Gastrocnemius medialis (tissue), 4 donors: ENCODE measurements at regions not wholly inside any gene's neighbourhood (a gene's known extent, or its start where the extent isn't known, plus 50 kb on each side); places are given as distances from the start of the nearest gene placed in this dataset.

Experiments
- POLR2A ChIP-seq, 2 donors: fragments of 450-650 bp; IDR thresholded peaks; one replicate each; pipeline ENCODE4 v1.6.1; 2017; ENCODE audit warnings: antibody characterized with exemption in 2 of 2, mild to moderate bottlenecking in 2 of 2, moderate library complexity in 2 of 2
- TF ChIP-seq, protein P1 (sequence below), 5 experiments: fragments of 450-650 bp in 3 of 5; fragments of 200-600 bp in 2 of 5; sonication (generic) in 2 of 5; IDR thresholded peaks in 4 of 5; conservative IDR thresholded peaks in 1 of 5; 1 replicate in 4 of 5; 2 replicates in 1 of 5; pipeline ENCODE4 v1.5.1; 2016 to 2019; ENCODE audit warnings: antibody characterized with exemption in 5 of 5, mild to moderate bottlenecking in 3 of 5, moderate library complexity in 3 of 5

DNA sequence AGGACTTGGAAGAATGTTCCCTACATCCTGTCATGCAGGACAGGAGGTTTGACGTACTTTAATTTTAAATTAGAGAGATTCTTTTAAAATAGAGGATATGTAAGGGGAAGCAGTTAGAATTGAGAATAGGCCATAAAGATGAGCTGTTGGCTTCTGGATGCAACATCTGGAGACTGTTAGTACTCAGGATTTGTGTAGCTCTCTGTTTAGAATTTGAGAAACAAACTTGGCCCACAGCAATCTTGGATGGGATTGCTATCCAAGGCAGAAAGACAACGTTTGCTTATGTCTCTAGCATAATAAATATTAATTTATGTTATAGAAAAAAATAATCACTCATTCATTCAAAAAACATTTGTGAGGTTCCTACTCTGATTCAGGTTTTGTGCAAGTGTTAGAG lies 398.4 kb upstream of the NOVA1 start:
- TF ChIP-seq, protein P1, sequence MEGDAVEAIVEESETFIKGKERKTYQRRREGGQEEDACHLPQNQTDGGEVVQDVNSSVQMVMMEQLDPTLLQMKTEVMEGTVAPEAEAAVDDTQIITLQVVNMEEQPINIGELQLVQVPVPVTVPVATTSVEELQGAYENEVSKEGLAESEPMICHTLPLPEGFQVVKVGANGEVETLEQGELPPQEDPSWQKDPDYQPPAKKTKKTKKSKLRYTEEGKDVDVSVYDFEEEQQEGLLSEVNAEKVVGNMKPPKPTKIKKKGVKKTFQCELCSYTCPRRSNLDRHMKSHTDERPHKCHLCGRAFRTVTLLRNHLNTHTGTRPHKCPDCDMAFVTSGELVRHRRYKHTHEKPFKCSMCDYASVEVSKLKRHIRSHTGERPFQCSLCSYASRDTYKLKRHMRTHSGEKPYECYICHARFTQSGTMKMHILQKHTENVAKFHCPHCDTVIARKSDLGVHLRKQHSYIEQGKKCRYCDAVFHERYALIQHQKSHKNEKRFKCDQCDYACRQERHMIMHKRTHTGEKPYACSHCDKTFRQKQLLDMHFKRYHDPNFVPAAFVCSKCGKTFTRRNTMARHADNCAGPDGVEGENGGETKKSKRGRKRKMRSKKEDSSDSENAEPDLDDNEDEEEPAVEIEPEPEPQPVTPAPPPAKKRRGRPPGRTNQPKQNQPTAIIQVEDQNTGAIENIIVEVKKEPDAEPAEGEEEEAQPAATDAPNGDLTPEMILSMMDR (IDR thresholded peaks at IDR 0.05 in 4 of 5, conservative IDR thresholded peaks at IDR 0.05 in 1 of 5), result no peak
- TF ChIP-seq POLR2A (IDR thresholded peaks at IDR 0.05), result no peak
